HEK293 (cell line): ENCODE measurements at regions not wholly inside any gene's neighbourhood (a gene's known extent, or its start where the extent isn't known, plus 50 kb on each side); places are given as distances from the start of the nearest gene placed in this dataset.

Source experiments
- CTCF ChIA-PET: fragments of 350-600 bp; formaldehyde crosslinking; extraction: SDS; loops from one replicate; lab custom pipeline; 2021; ENCODE audit warnings: antibody characterized with exemption; lab: Yijun Ruan, JAX
- POLR2A ChIA-PET: fragments of 300-600 bp; formaldehyde crosslinking; extraction: SDS; loops from one replicate; lab custom pipeline; 2020; ENCODE audit warnings: antibody characterized with exemption, inconsistent platforms; lab: Yijun Ruan, JAX
- H3K27ac ChIP-seq: fragments of 200-500 bp; sonication (Bioruptor generic); 2 replicates; pipeline ENCODE4 v1.5.1; 2014; ENCODE audit warnings: low read depth, low read length, control low read depth, inconsistent platforms; ENCODE audit errors: extremely low read depth
- H3K36me3 ChIP-seq, 2 experiments: fragments of 200-500 bp in 1 of 2; sonication (Bioruptor generic) in 1 of 2; 1 replicate in 1 of 2; 2 replicates in 1 of 2; pipeline ENCODE4 v1.5.1; 2014 to 2017; ENCODE audit warnings: inconsistent platforms in 2 of 2, low read length in 2 of 2; ENCODE audit not compliant: control insufficient read depth in 2 of 2, insufficient read depth in 1 of 2
- H3K4me1 ChIP-seq: fragments of 200-500 bp; sonication (Bioruptor generic); 2 replicates; pipeline ENCODE4 v1.5.1; 2014; ENCODE audit warnings: mild to moderate bottlenecking, low read length, inconsistent platforms; ENCODE audit not compliant: control insufficient read depth, insufficient read depth
- H3K4me3 ChIP-seq: 2 replicates; pipeline ENCODE4 v1.5.1; 2011; ENCODE audit warnings: low read depth, mild to moderate bottlenecking, control low read depth, low read length, moderate library complexity
- H3K9me3 ChIP-seq: fragments of 200-500 bp; sonication (Bioruptor generic); 2 replicates; pipeline ENCODE4 v1.5.1; 2014; ENCODE audit warnings: low read depth, low read length, inconsistent platforms; ENCODE audit not compliant: control insufficient read depth, insufficient read depth
- ELK4 ChIP-seq: IDR thresholded peaks from 2 replicates; pipeline ENCODE4 v1.6.1; 2011; ENCODE audit warnings: mild to moderate bottlenecking, low read depth, low read length, borderline replicate concordance
- HOXC10 ChIP-seq: sonication (generic); formaldehyde crosslinking; IDR thresholded peaks from 2 replicates; pipeline ENCODE4 v1.8.1; 2023; ENCODE audit warnings: mild to moderate bottlenecking, missing genetic modification reagents
- KLF7 ChIP-seq: fragments of 450-650 bp; formaldehyde crosslinking; IDR thresholded peaks from 2 replicates; pipeline ENCODE4 v1.5.1; 2016; ENCODE audit warnings: missing biosample characterization, missing genetic modification characterization, borderline replicate concordance
- SP3 ChIP-seq: fragments of 450-650 bp; formaldehyde crosslinking; IDR thresholded peaks from 2 replicates; pipeline ENCODE4 v1.5.1; 2016; ENCODE audit warnings: missing biosample characterization, missing genetic modification characterization
- TCF7L2 ChIP-seq: IDR thresholded peaks from 2 replicates; pipeline ENCODE4 v1.6.1; 2011; ENCODE audit warnings: low read depth, mild to moderate bottlenecking, inconsistent platforms, low read length, moderate library complexity, borderline replicate concordance
- ZNF146 ChIP-seq: fragments of 450-650 bp; formaldehyde crosslinking; IDR thresholded peaks from 2 replicates; pipeline ENCODE4 v1.5.1; 2016; ENCODE audit warnings: missing biosample characterization, missing genetic modification characterization
- ZNF37A ChIP-seq: fragments of 450-650 bp; IDR thresholded peaks from 2 replicates; pipeline ENCODE4 v1.5.1; 2018; ENCODE audit warnings: missing biosample characterization, missing genetic modification characterization
- ZNF585B ChIP-seq: fragments of 450-650 bp; formaldehyde crosslinking; IDR thresholded peaks from 2 replicates; pipeline ENCODE4 v1.5.1; 2016; ENCODE audit warnings: missing biosample characterization, missing genetic modification characterization
- ZNF596 ChIP-seq: fragments of 450-650 bp; IDR thresholded peaks from 2 replicates; pipeline ENCODE4 v1.5.0; 2018; ENCODE audit warnings: missing biosample characterization, mild to moderate bottlenecking, missing genetic modification characterization, moderate library complexity
- ZNF777 ChIP-seq: fragments of 450-650 bp; formaldehyde crosslinking; IDR thresholded peaks from 2 replicates; pipeline ENCODE4 v1.5.1; 2017; ENCODE audit warnings: missing biosample characterization, missing genetic modification characterization, borderline replicate concordance
- ZNF791 ChIP-seq: fragments of 450-650 bp; formaldehyde crosslinking; IDR thresholded peaks from 2 replicates; pipeline ENCODE4 v1.5.1; 2016; ENCODE audit warnings: missing biosample characterization, missing genetic modification characterization
- TF ChIP-seq, protein P1 (sequence below): fragments of 450-650 bp; formaldehyde crosslinking; IDR thresholded peaks from 2 replicates; pipeline ENCODE4 v1.5.1; 2017; ENCODE audit warnings: missing biosample characterization, missing genetic modification characterization

DNA sequence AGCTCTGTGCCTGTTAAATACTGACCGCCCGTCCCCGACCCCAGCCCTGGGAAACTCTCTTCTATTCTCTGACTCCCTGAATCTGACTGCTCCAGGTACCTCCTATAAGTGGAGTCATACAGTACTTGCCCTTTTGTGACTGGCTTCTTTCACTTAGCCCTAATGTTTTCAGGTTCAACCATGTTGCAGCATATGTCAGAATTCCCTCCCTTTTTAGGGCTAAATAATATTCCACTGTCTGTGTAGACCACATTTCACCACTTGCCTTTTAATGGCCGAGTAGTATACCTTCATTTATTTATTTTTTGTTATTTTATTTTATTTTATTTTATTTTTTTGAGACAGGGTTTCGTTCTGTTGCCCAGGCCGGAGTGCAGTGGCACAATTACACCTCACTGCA, 96.1 kb upstream of the SLC22A11 start:
- H3K27ac ChIP-seq = no peak overlapping the region
- no peaks in the 10 kb centered on the region for H3K36me3 ChIP-seq
- CTCF ChIA-PET = interaction anchor here (2.5 kb wide), 1 partner anchor 10 kb away, joined by 25 read pairs; no protein-coding TSS in a partner anchor
- H3K4me3 ChIP-seq = no peak overlapping the region
- POLR2A ChIA-PET = no interaction called here
- no peaks in the 10 kb centered on the region for H3K9me3 ChIP-seq
- TF ChIP-seq ZNF585B (no peak), ZNF791 (tag by site-specific recombination) (no peak), ZNF146 (tag by site-specific recombination) (peak; percentile 81)
- H3K4me1 ChIP-seq = no peaks in the 10 kb centered on the region

DNA sequence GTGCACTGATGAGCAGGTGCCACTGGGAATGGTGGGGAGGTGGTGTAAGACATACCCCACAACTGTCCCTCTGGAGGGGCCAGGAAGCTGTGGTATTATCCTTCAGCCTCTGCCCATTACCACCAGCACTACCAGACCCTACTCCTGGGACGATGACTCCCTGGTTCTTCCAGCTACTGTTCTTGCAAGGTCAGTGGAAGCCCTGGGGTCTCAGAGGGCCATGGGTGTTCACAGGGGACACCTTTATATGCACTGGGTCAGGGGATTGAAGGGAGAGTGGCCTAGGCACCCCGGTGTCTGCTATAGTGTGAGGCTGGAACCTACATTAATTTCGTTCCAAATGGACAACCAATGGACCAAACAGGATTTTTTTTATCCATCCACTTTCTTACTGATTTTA, 94.7 kb upstream of the SLC22A11 start:
- H3K27ac ChIP-seq = no peak overlapping the region
- H3K4me1 ChIP-seq = no peaks in the 10 kb centered on the region
- TF ChIP-seq SP3 = no peak
- TF ChIP-seq, protein P1, sequence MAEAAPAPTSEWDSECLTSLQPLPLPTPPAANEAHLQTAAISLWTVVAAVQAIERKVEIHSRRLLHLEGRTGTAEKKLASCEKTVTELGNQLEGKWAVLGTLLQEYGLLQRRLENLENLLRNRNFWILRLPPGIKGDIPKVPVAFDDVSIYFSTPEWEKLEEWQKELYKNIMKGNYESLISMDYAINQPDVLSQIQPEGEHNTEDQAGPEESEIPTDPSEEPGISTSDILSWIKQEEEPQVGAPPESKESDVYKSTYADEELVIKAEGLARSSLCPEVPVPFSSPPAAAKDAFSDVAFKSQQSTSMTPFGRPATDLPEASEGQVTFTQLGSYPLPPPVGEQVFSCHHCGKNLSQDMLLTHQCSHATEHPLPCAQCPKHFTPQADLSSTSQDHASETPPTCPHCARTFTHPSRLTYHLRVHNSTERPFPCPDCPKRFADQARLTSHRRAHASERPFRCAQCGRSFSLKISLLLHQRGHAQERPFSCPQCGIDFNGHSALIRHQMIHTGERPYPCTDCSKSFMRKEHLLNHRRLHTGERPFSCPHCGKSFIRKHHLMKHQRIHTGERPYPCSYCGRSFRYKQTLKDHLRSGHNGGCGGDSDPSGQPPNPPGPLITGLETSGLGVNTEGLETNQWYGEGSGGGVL (tag by site-specific recombination) = no peak
- no peaks in the 10 kb centered on the region for H3K9me3 ChIP-seq
- no peaks in the 10 kb centered on the region for H3K36me3 ChIP-seq
- ChIA-PET POLR2A (no interaction called here), CTCF (interaction anchor here (3.1 kb wide), 1 partner anchor 12 kb away, joined by 25 read pairs; no protein-coding TSS in a partner anchor)
- no peak overlapping the region for H3K4me3 ChIP-seq

- Histone ChIP-seq H3K4me1 (no peaks in the 10 kb centered on the region), H3K9me3 (no peaks in the 10 kb centered on the region), H3K4me3 (no peak overlapping the region)
- ChIA-PET POLR2A (no interaction called here), CTCF (interaction anchor here (0.7 to 1.3 kb wide), 3 partner anchors 15 to 109 kb away, joined by 3 to 5 read pairs (median 3); no protein-coding TSS in a partner anchor)
- TF ChIP-seq HOXC10 (no peak), TCF7L2 (no peak), ELK4 (no peak)
- TF ChIP-seq, all 188 proteins: peak for 0
- H3K27ac ChIP-seq = no peak overlapping the region
- H3K36me3 ChIP-seq = no peaks in the 10 kb centered on the region
These were observed 89.5 kb upstream of the SLC22A11 start for GRCh38 chr11:64466115-64466718.

DNA sequence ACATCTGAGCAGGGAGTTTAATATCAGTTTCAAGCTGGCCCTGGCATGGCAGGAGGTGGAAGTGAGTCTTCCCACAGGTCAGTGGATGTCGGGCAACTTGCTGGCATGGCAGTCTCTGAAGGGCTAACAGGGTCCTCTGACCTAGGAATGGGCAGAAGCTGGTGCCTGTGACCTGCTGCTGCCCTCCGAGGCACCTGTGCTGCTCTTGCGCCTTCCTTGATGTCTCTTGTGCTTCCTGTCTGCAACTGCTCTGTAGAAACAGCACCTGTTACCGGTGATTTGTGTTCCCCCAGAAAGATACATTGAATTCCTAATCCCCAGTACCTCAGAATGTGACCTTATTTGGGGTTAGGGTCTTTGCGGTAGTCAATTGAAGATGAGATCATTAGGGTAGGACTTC, 86.5 kb upstream of the SLC22A11 start:
- ChIA-PET CTCF (interaction anchor here (0.7 to 2.3 kb wide), 2 partner anchors 20 to 113 kb away, joined by 3 to 6 read pairs; no protein-coding TSS in a partner anchor), POLR2A (no interaction called here)
- Histone ChIP-seq H3K36me3 (no peaks in the 10 kb centered on the region), H3K4me1 (no peaks in the 10 kb centered on the region), H3K9me3 (no peaks in the 10 kb centered on the region), H3K27ac (no peak overlapping the region), H3K4me3 (no peak overlapping the region)
- TF ChIP-seq KLF7 (tag by site-specific recombination) (no peak), ZNF37A (tag by site-specific recombination) (no peak), ZNF596 (no peak), ZNF777 (tag by site-specific recombination) (no peak)
